Ishikawa (cell line): ENCODE measurements at regions not wholly inside any gene's neighbourhood (a gene's known extent, or its start where the extent isn't known, plus 50 kb on each side); places are given as distances from the start of the nearest gene placed in this dataset.

Experiments
- NFIC ChIP-seq: IDR thresholded peaks from 2 replicates; pipeline ENCODE4 v1.6.1; 2012
- RAD21 ChIP-seq: IDR thresholded peaks from 2 replicates; pipeline ENCODE4 v1.6.1; 2012; ENCODE audit warnings: low read depth
- YY1 ChIP-seq: IDR thresholded peaks from 2 replicates; pipeline ENCODE4 v1.6.1; 2012; ENCODE audit warnings: low read depth

- TF ChIP-seq YY1 = no peak
- no peak for TF ChIP-seq RAD21
- TF ChIP-seq NFIC = no peak
Observed at GRCh38 chr3:23086331-23086730, 116.8 kb upstream of the UBE2E2 start.
